Body of pancreas (tissue), 4 donors: ENCODE measurements at regions not wholly inside any gene's neighbourhood (a gene's known extent, or its start where the extent isn't known, plus 50 kb on each side); places are given as distances from the start of the nearest gene placed in this dataset.

ENCODE experiments used
- ATAC-seq: fragments of 150-250 bp; one replicate; pipeline ENCODE4 v1.9.1; 2016
- DNase-seq, 4 donors: peaks; one replicate each; pipeline ENCODE4 v3.0.0-alpha.2; 2019
- H3K27ac ChIP-seq, 4 donors: fragments of 200-600 bp; sonication (generic); 1 replicate in 3 of 4; 2 replicates in 1 of 4; pipeline versions ENCODE4 v1.5.1 to v1.6.1; 2016 to 2019; ENCODE audit warnings: mild to moderate bottlenecking in 1 of 4, mixed read lengths in 1 of 4, moderate library complexity in 1 of 4
- H3K27me3 ChIP-seq, 2 donors: fragments of 200-600 bp; sonication (generic); one replicate each; pipeline ENCODE4 v1.6.0; 2016; ENCODE audit warnings: mild to moderate bottlenecking in 1 of 2
- H3K36me3 ChIP-seq, 2 donors: fragments of 200-600 bp; sonication (generic); replicated peaks in 1 of 2; 2 replicates each; pipeline ENCODE4 v1.5.1; 2016; ENCODE audit warnings: low read depth in 2 of 2; ENCODE audit not compliant: insufficient read depth in 1 of 2
- H3K4me1 ChIP-seq: fragments of 200-600 bp; sonication (generic); one replicate; pipeline ENCODE4 v1.6.0; 2016
- H3K4me3 ChIP-seq, 2 donors: fragments of 200-600 bp; sonication (generic); 1 replicate in 1 of 2; 2 replicates in 1 of 2; pipeline ENCODE4 v1.5.1; 2016 to 2019
- H3K9me3 ChIP-seq, 3 donors: fragments of 200-600 bp; sonication (generic); 1 replicate in 2 of 3; 2 replicates in 1 of 3; pipeline ENCODE4 v1.5.1; 2016
- CTCF ChIP-seq, 7 experiments: fragments of 450-650 bp in 4 of 7; fragments of 200-600 bp in 3 of 7; sonication (generic) in 3 of 7; IDR thresholded peaks; one replicate each; pipeline ENCODE4 v1.5.1; 2016 to 2019; ENCODE audit warnings: antibody characterized with exemption in 7 of 7
- POLR2A ChIP-seq, 3 donors: fragments of 450-650 bp; IDR thresholded peaks; one replicate each; pipeline ENCODE4 v1.6.1; 2016; ENCODE audit warnings: antibody characterized with exemption in 3 of 3, mild to moderate bottlenecking in 2 of 3
- whole genome bisulfite sequencing, 2 donors: methylation state at CpG; one replicate each; pipeline ENCODE4 v1.1.5; 2017; 5-methylcytosine and 5-hydroxymethylcytosine counted together
- intact Hi-C: fragments of 100-400 bp; cut with DNase I; formaldehyde crosslinking; loops from one replicate; pipeline ENCODE4 v1.15.1; 2023

- no peak for TF ChIP-seq POLR2A (IDR thresholded peaks at IDR 0.05)
- TF ChIP-seq CTCF (IDR thresholded peaks at IDR 0.05), result no peak
Observed at GRCh38 chr1:216814576-216815259, 91.5 kb upstream of the ESRRG start.

GRCh38 chr1:216812966-216813365 is 89.7 kb upstream of the ESRRG start:
- Histone ChIP-seq H3K4me1 (no peaks in the 10 kb centered on the region), H3K36me3 (no peaks in the 10 kb centered on the region), H3K4me3 (no peak overlapping the region), H3K9me3 (no peaks in the 10 kb centered on the region), H3K27me3 (no peaks in the 10 kb centered on the region), H3K27ac (no peak overlapping the region)
- DNase-seq, result no peak
- TF ChIP-seq CTCF (IDR thresholded peaks at IDR 0.05) (no peak), POLR2A (IDR thresholded peaks at IDR 0.05) (no peak)
- intact Hi-C loops, result no loop called here
- ATAC-seq, result no peak
- 53 to 62% methylated on average over 4 of the region's 4 CpGs for WGBS, 2 donors

More at GRCh38 chr1:216814576-216815259, 91.5 kb upstream of the ESRRG start:
- Histone ChIP-seq H3K27me3 (no peaks in the 10 kb centered on the region), H3K4me1 (no peaks in the 10 kb centered on the region), H3K27ac (no peak overlapping the region), H3K4me3 (no peak overlapping the region), H3K36me3 (no peaks in the 10 kb centered on the region), H3K9me3 (no peaks in the 10 kb centered on the region)
- 71 to 79% methylated on average over 6 of the region's 6 CpGs for WGBS, 2 donors
- intact Hi-C loops, result no loop called here
- DNase-seq (no peak), ATAC-seq (no peak)

GRCh38 chr1:216809649-216810048 is 86.4 kb upstream of the ESRRG start:
- Histone ChIP-seq H3K36me3 (no peaks in the 10 kb centered on the region), H3K4me1 (no peaks in the 10 kb centered on the region), H3K27me3 (no peaks in the 10 kb centered on the region), H3K4me3 (no peak overlapping the region), H3K9me3 (no peaks in the 10 kb centered on the region), H3K27ac (no peak overlapping the region)
- intact Hi-C loops, result no loop called here
- ATAC-seq, result no peak
- no peak for DNase-seq
- TF ChIP-seq CTCF (IDR thresholded peaks at IDR 0.05) (no peak), POLR2A (IDR thresholded peaks at IDR 0.05) (no peak)
- 65 to 79% methylated on average over 5 of the region's 5 CpGs for WGBS, 2 donors

GRCh38 chr1:216807696-216808095 is 84.5 kb upstream of the ESRRG start:
- intact Hi-C loops, result no loop called here
- no peak for ATAC-seq

More at GRCh38 chr1:216807696-216808095, 84.5 kb upstream of the ESRRG start:
- H3K27me3 ChIP-seq, result no peaks in the 10 kb centered on the region
- whole genome bisulfite sequencing, 2 donors, result 61 to 64% methylated on average over 1 of the region's 1 CpG
- no peak overlapping the region for H3K4me3 ChIP-seq
- H3K36me3 ChIP-seq, result no peaks in the 10 kb centered on the region
- DNase-seq, result no peak
- no peaks in the 10 kb centered on the region for H3K9me3 ChIP-seq
- H3K4me1 ChIP-seq, result no peaks in the 10 kb centered on the region
- TF ChIP-seq POLR2A (IDR thresholded peaks at IDR 0.05) (no peak), CTCF (IDR thresholded peaks at IDR 0.05) (no peak)
- no peak overlapping the region for H3K27ac ChIP-seq
